Loucy (cell line): ENCODE measurements at regions not wholly inside any gene's neighbourhood (a gene's known extent, or its start where the extent isn't known, plus 50 kb on each side); places are given as distances from the start of the nearest gene placed in this dataset.

ENCODE experiments used
- CTCF ChIP-seq: fragments of 200-600 bp; sonication (generic); conservative IDR thresholded peaks from 2 replicates; pipeline ENCODE4 v1.5.1; 2014; ENCODE audit warnings: mild to moderate bottlenecking, antibody characterized with exemption, low read length
- EZH2phosphoT487 ChIP-seq: fragments of 200-600 bp; IDR thresholded peaks from 2 replicates; pipeline ENCODE4 v1.6.1; 2018; ENCODE audit warnings: antibody characterized with exemption, mild to moderate bottlenecking, moderate library complexity, borderline replicate concordance

DNA sequence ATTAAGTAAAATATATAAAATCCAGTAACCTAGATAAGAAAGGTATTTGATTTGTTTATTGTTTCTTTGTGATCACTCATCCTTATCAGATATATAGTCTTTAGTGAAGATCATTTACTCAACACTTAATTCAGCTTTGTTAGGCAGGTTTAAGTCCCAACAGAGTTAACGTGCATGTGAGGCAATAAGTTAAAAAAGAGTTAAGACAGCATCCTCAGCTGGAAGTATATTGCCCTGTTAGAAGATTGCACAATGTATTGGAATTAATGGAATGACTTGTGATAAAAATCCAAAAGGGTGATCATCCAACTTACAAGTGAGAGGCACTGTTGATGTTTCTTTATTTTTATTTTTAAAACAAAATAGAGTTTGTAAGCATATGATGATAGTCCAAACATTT is 1162.1 kb downstream of the RAPGEF2 start:
- TF ChIP-seq EZH2phosphoT487: no peak
- no peak for TF ChIP-seq CTCF
